HepG2 (cell line): ENCODE measurements at regions not wholly inside any gene's neighbourhood (a gene's known extent, or its start where the extent isn't known, plus 50 kb on each side); places are given as distances from the start of the nearest gene placed in this dataset.
A peak's percentile ranks its signal among the peaks of the same experiment; 100 is the strongest.
"Not testable (repeated sequence)": the region's sequence is repeated elsewhere in the genome, so short reads cannot be mapped to it uniquely, and the experiment has no call there.

Source experiments
- ATAC-seq: fragments of 200-7000 bp; cut with Tn5 transposase; 3 replicates; pipeline ENCODE4 v1.9.1; 2020; ENCODE audit warnings: mild to moderate bottlenecking, moderate library complexity
- BruUV-seq: library from RNA; stranded (reverse); fragments of 400-500 nt; replicated peaks from 2 replicates; lab custom pipeline; 2021; lab: Mats Ljungman, UMichigan
- CTCF ChIA-PET: fragments of 300-600 bp; formaldehyde crosslinking; extraction: SDS; loops from one replicate; lab custom pipeline; 2021; ENCODE audit warnings: low total read pairs, inconsistent platforms, low intra/inter-chr PET ratio; lab: Yijun Ruan, JAX
- POLR2A ChIA-PET: fragments of 350-600 bp; sonication (Branson Sonifier 250); formaldehyde crosslinking; loops from one replicate; lab custom pipeline; 2020; ENCODE audit warnings: antibody characterized with exemption, inconsistent platforms; lab: Yijun Ruan, JAX
- DNase-seq: peaks from one replicate; pipeline ENCODE4 v3.0.0-alpha.2; 2015; ENCODE audit warnings: low spot score
- FAIRE-seq: peaks from 3 replicates; lab custom pipeline; 2011; peaks lifted over from hg19 to GRCh38; lab: Jason Lieb, UNC
- H2AFZ ChIP-seq: one replicate; pipeline ENCODE4 v1.6.1; 2011; ENCODE audit warnings: low read length, inconsistent platforms
- H3K27ac ChIP-seq: fragments of 300-600 bp; 3 replicates; pipeline ENCODE4 v1.8.0; 2011; ENCODE audit warnings: mixed run types, mild to moderate bottlenecking, mixed read lengths, low read length, inconsistent platforms; ENCODE audit not compliant: insufficient read depth; ENCODE audit errors: extremely low read length
- H3K27me3 ChIP-seq, 2 experiments: fragments of 200-600 bp in 1 of 2; 2 replicates in 1 of 2; 3 replicates in 1 of 2; pipeline versions ENCODE4 v1.6.0 to v1.8.0; 2011; ENCODE audit warnings: low read length in 2 of 2, mild to moderate bottlenecking in 2 of 2, moderate library complexity in 2 of 2, inconsistent platforms in 1 of 2; ENCODE audit not compliant: insufficient read depth in 2 of 2, control insufficient read depth in 1 of 2
- H3K36me3 ChIP-seq, 2 experiments: fragments of 200-600 bp in 1 of 2; replicated peaks in 1 of 2; 2 replicates in 1 of 2; 3 replicates in 1 of 2; pipeline versions ENCODE4 v1.5.1 to v1.8.0; 2011; ENCODE audit warnings: low read length in 2 of 2, inconsistent platforms in 1 of 2; ENCODE audit not compliant: insufficient read depth in 2 of 2, control insufficient read depth in 1 of 2
- H3K4me1 ChIP-seq: 2 replicates; pipeline ENCODE4 v1.5.1; 2012; ENCODE audit warnings: low read length, inconsistent platforms; ENCODE audit not compliant: insufficient read depth
- H3K4me2 ChIP-seq: 2 replicates; pipeline ENCODE4 v1.6.0; 2011; ENCODE audit warnings: low read depth, low read length, inconsistent platforms
- H3K4me3 ChIP-seq, 3 experiments: fragments of 200-600 bp in 1 of 3; sonication (generic), shearing (Covaris generic) in 1 of 3; replicated peaks in 1 of 3; 2 replicates each; pipeline ENCODE4 v1.5.1; 2011 to 2016; ENCODE audit warnings: low read length in 3 of 3, inconsistent platforms in 2 of 3, low read depth in 2 of 3, mild to moderate bottlenecking in 2 of 3, control low read depth in 1 of 3, mixed read lengths in 1 of 3; ENCODE audit not compliant: insufficient read depth in 1 of 3
- H3K79me2 ChIP-seq: one replicate; pipeline ENCODE4 v1.6.1; 2011; ENCODE audit warnings: low read length, inconsistent platforms; ENCODE audit not compliant: insufficient read depth
- H3K9ac ChIP-seq: 2 replicates; pipeline ENCODE4 v1.6.0; 2011; ENCODE audit warnings: mild to moderate bottlenecking, low read depth, low read length, inconsistent platforms; ENCODE audit not compliant: insufficient read depth
- H3K9me3 ChIP-seq: 2 replicates; pipeline ENCODE4 v1.5.1; 2012; ENCODE audit warnings: mild to moderate bottlenecking, low read length
- H4K20me1 ChIP-seq: 2 replicates; pipeline ENCODE4 v1.6.0; 2011; ENCODE audit warnings: inconsistent platforms, mild to moderate bottlenecking, low read length, moderate library complexity; ENCODE audit not compliant: insufficient read depth
- FOXA3 ChIP-seq: IDR thresholded peaks from 2 replicates; pipeline ENCODE4 v1.6.1; 2016; ENCODE audit warnings: missing genetic modification reagents, missing compliant biosample characterization
- FOXO1 ChIP-seq: sonication (generic); formaldehyde crosslinking; IDR thresholded peaks from 2 replicates; pipeline ENCODE4 v1.4.0; 2020; ENCODE audit warnings: missing genetic modification reagents
- FOXP1 ChIP-seq, 2 experiments: fragments of 450-650 bp in 1 of 2; IDR thresholded peaks; 2 replicates each; pipeline ENCODE4 v1.6.1; 2017 to 2018; ENCODE audit warnings: antibody characterized with exemption in 1 of 2
- ISL2 ChIP-seq: sonication (generic); formaldehyde crosslinking; IDR thresholded peaks from 2 replicates; pipeline ENCODE4 v1.5.0; 2020; ENCODE audit warnings: missing genetic modification reagents
- KAT7 ChIP-seq: IDR thresholded peaks from 2 replicates; pipeline ENCODE4 v1.6.1; 2018; ENCODE audit warnings: borderline replicate concordance, missing compliant biosample characterization
- KDM6A ChIP-seq: IDR thresholded peaks from 2 replicates; pipeline ENCODE4 v1.6.1; 2016; ENCODE audit warnings: low read depth
- MED1 ChIP-seq: sonication (generic); formaldehyde crosslinking; IDR thresholded peaks from 2 replicates; pipeline ENCODE4 v1.4.0; 2020; ENCODE audit warnings: missing genetic modification reagents
- MTA1 ChIP-seq: sonication (generic); formaldehyde crosslinking; IDR thresholded peaks from 2 replicates; pipeline ENCODE4 v1.4.0; 2020; ENCODE audit warnings: missing genetic modification reagents, mild to moderate bottlenecking, borderline replicate concordance
- PITX1 ChIP-seq: sonication (generic); formaldehyde crosslinking; IDR thresholded peaks from 2 replicates; pipeline ENCODE4 v1.5.1; 2020; ENCODE audit warnings: mild to moderate bottlenecking, missing genetic modification reagents
- RXRB ChIP-seq: IDR thresholded peaks from 2 replicates; pipeline ENCODE4 v1.6.1; 2016; ENCODE audit warnings: borderline replicate concordance, missing genetic modification reagents, missing compliant biosample characterization
- SALL1 ChIP-seq: sonication (generic); formaldehyde crosslinking; IDR thresholded peaks from 2 replicates; pipeline ENCODE4 v1.8.0; 2022; ENCODE audit warnings: mild to moderate bottlenecking, missing genetic modification reagents
- TCF7 ChIP-seq: sonication (generic); IDR thresholded peaks from 2 replicates; pipeline ENCODE4 v1.6.1; 2016; ENCODE audit warnings: antibody characterized with exemption, low read depth
- ZBTB33 ChIP-seq: sonication (generic); formaldehyde crosslinking; IDR thresholded peaks from 2 replicates; pipeline ENCODE4 v1.4.0; 2020; ENCODE audit warnings: missing genetic modification reagents
- ZNF160 ChIP-seq: sonication (generic); formaldehyde crosslinking; IDR thresholded peaks from 2 replicates; pipeline ENCODE4 v1.8.0; 2022; ENCODE audit warnings: mild to moderate bottlenecking, inconsistent platforms, missing genetic modification reagents
- ZNF331 ChIP-seq: sonication (generic); formaldehyde crosslinking; IDR thresholded peaks from 2 replicates; pipeline ENCODE4 v1.4.0; 2020; ENCODE audit warnings: missing genetic modification reagents
- WGBS: methylation state at CpG from one replicate; pipeline ENCODE4 v1.1.6; 2017; ENCODE audit warnings: low lambda C conversion rate; 5-methylcytosine and 5-hydroxymethylcytosine counted together
- in situ Hi-C: cut with HindIII; loops from 2 replicates; pipeline ENCODE4 v1.10.0; 2017; ENCODE audit warnings: low pct_unique_long_range_greater_than_20kb; ENCODE audit not compliant: extremely low pct_ligation_motif_present
- intact Hi-C: fragments of 100-400 bp; cut with micrococcal nuclease; formaldehyde crosslinking; loops from one replicate; pipeline ENCODE4 v1.10.0; 2022; ENCODE audit not compliant: unreplicated experiment
- TF ChIP-seq, protein P1 (sequence below), 2 experiments: sonication (generic) in 1 of 2; formaldehyde crosslinking in 1 of 2; IDR thresholded peaks; 2 replicates each; pipeline versions ENCODE4 v1.4.0 to v1.6.1; 2016 to 2020; ENCODE audit warnings: borderline replicate concordance in 1 of 2, low read depth in 1 of 2, mild to moderate bottlenecking in 1 of 2, missing genetic modification reagents in 1 of 2

DNA sequence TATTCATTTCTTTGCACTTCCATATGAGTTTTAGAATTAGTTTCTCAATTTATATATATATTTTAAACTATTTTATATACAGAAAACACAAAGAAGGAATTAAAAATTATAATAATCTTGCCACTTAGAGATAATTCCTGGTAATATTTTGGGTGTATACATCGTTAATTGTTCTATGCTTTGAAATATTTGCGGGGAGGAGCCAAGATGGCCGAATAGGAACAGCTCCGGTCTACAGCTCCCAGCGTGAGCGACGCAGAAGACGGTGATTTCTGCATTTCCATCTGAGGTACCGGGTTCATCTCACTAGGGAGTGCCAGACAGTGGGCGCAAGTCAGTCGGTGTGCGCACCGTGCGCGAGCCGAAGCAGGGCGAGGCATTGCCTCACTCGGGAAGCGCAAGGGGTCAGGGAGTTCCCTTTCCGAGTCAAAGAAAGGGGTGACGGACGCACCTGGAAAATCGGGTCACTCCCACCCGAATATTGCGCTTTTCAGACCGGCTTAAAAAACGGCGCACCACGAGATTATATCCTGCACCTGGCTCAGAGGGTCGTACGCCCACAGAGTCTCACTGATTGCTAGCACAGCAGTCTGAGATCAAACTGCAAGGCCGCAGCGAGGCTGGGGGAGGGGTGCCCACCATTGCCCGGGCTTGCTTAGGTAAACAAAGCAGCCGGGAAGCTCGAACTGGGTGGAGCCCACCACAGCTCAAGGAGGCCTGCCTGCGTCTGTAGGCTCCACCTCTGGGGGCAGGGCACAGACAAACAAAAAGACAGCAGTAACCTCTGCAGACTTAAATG lies 197.1 kb upstream of the HAAO start:
- H3K9me3 ChIP-seq; H3K79me2 ChIP-seq; H3K4me3 ChIP-seq; BruUV-seq; H2AFZ ChIP-seq; DNase-seq; H3K36me3 ChIP-seq; H3K9ac ChIP-seq; intact Hi-C loops; ATAC-seq; CTCF ChIA-PET; FAIRE-seq; H3K27me3 ChIP-seq; in situ Hi-C loops; H4K20me1 ChIP-seq; TF ChIP-seq FOXP1 (IDR thresholded peaks at IDR 0.05): not testable (repeated sequence)
- Histone ChIP-seq H3K4me2 (peak overlapping the region; percentile 3; the same call in 1 of the 2 replicates), H3K4me1 (peaks cover 59% of the 10 kb centered on the region), H3K27ac (peak overlapping the region; percentile 73)
- POLR2A ChIA-PET: interaction anchor here (0.7 to 4.5 kb wide), 8 partner anchors 9 to 237 kb away, joined by 3 to 82 read pairs (median 6); partner anchors contain the start of gene ZFP36L2
- WGBS: 93% methylated on average over 24 of the region's 37 CpGs
- TF ChIP-seq KAT7 (CRISPR knock-in tag) (peak; percentile 82; the same call in 1 of the 2 replicates), MED1 (CRISPR knock-in tag) (peak; percentile 72), RXRB (CRISPR knock-in tag) (peak; percentile 51), FOXA3 (peak; percentile 89), SALL1 (CRISPR knock-in tag) (peak; percentile 90), FOXP1 (CRISPR knock-in tag; IDR thresholded peaks at IDR 0.05) (peak; percentile 57), KDM6A (CRISPR knock-in tag) (0 out of 2 replicates have a peak, but pooled peaks have one; percentile 47), ZBTB33 (CRISPR knock-in tag) (peak; percentile 45; the same call in 1 of the 2 replicates), FOXO1 (CRISPR knock-in tag) (peak; percentile 70), ZNF160 (CRISPR knock-in tag) (0 out of 2 replicates have a peak, but pooled peaks have one; percentile 31), PITX1 (CRISPR knock-in tag) (peak; percentile 24; the same call in 1 of the 2 replicates), TCF7 (peak; percentile 55), ISL2 (peak; percentile 16; the same call in 1 of the 2 replicates), MTA1 (CRISPR knock-in tag) (peak; percentile 82; the same call in 1 of the 2 replicates), ZNF331 (CRISPR knock-in tag) (0 out of 2 replicates have a peak, but pooled peaks have one; percentile 20)
- TF ChIP-seq, protein P1, sequence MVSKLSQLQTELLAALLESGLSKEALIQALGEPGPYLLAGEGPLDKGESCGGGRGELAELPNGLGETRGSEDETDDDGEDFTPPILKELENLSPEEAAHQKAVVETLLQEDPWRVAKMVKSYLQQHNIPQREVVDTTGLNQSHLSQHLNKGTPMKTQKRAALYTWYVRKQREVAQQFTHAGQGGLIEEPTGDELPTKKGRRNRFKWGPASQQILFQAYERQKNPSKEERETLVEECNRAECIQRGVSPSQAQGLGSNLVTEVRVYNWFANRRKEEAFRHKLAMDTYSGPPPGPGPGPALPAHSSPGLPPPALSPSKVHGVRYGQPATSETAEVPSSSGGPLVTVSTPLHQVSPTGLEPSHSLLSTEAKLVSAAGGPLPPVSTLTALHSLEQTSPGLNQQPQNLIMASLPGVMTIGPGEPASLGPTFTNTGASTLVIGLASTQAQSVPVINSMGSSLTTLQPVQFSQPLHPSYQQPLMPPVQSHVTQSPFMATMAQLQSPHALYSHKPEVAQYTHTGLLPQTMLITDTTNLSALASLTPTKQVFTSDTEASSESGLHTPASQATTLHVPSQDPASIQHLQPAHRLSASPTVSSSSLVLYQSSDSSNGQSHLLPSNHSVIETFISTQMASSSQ (IDR thresholded peaks at IDR 0.05; ENCODE audit: low read depth): 0 out of 2 replicates have a peak, but pooled peaks have one; percentile 13
- TF ChIP-seq, protein P1 (CRISPR knock-in tag; IDR thresholded peaks at IDR 0.05; ENCODE audit: borderline replicate concordance): peak; percentile 74; the same call in 1 of the 2 replicates
